GM19240 (cell line): ENCODE measurements at regions not wholly inside any gene's neighbourhood (a gene's known extent, or its start where the extent isn't known, plus 50 kb on each side); places are given as distances from the start of the nearest gene placed in this dataset.

ENCODE experiments used
- DNase-seq: peaks from one replicate; pipeline ENCODE4 v3.0.0; 2011; ENCODE audit warnings: low spot score; ENCODE audit not compliant: insufficient read length

DNA sequence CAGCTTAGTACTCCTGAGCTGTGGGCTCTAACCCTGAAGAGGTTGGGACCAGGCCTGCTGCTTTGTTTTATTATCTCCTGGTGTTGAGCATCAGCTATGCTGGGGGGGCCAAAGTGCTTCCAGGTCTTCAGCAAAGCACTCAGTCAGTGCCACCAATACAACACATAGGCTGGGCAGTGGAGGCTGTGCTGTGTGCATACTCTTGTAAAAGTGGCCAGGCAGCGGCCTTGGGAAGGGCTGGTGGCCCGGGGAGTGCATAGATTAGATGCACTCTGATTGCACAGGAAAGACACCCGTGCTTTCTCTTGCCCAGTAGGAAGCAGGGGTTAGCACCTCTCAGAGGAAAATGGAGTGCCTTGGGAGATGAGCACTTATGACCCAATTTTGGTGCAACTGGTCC, 534.0 kb downstream of the ARAP2 start:
- DNase-seq: no peak

DNA sequence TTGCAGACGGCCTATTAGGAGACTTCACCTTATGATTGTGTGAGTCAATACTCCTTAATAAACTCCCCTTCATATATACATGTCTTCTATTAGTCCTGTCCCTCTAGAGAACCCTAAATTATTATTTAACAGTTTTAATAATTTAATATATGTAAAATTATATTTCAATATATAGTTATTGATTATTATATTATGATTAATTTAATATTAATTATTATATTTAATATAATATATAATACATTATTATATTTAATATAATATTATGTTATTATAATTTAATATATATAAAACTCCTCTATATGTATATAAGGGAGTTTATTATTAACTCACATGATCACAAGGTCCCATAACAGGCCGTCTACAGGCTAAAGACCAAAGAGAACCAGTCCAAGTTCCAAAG, 533.2 kb downstream of the ARAP2 start:
- DNase-seq: no peak

DNA sequence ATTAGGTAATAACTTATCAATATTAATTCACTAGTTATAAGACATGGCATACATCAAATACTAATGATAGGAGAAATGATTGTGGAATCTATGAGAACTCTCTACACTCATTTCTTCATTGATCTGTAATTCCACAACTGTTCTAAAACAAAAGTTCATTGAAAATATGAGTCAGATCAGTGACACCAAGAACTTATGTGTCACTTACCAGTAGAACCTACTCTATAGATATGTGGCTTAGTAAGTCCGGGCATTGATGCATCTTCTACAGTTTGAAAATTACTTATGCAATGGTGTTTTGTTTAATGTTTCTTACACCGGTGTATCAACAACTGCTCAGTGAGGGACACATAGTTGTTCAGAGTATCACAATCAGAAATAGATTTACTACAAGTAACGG, 520.3 kb downstream of the ARAP2 start:
- no peak for DNase-seq

DNA sequence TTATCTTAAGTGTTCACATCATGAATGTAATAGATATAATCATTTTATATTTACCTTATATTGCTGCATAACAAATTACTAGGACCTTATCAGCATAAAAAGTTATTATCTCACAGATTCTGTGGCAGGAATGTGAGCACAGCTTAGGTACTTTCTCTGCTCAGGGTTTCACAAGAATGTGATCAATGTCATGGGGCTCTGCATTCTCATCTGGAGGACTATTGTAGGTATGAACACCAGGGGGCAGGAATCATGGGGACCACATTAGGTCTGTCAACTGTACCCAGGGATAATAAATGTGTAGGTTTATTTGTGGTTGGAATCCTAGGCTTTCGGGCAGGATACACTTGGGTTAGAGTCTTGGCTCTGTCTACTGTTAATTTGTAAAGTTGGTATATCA, 519.2 kb downstream of the ARAP2 start:
- no peak for DNase-seq

DNA sequence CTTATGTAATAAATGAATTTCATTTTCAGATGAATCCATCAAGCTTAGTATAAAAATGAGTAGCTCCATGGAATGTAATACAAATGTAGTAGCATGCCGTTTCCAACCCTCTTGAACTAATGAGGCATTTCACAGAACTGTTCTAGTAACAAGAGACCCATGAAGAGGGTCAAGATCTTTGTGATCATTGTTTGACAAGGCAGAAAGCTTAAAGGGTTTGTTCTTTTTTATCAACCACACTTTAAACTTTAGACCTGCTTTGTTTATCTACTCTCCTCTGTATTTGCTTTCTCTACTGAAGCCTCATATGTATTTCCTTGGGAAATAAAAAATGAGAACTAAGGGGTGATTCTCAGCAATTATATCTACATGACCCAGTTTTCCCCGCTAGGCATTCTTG, 513.9 kb downstream of the ARAP2 start:
- no peak for DNase-seq

DNA sequence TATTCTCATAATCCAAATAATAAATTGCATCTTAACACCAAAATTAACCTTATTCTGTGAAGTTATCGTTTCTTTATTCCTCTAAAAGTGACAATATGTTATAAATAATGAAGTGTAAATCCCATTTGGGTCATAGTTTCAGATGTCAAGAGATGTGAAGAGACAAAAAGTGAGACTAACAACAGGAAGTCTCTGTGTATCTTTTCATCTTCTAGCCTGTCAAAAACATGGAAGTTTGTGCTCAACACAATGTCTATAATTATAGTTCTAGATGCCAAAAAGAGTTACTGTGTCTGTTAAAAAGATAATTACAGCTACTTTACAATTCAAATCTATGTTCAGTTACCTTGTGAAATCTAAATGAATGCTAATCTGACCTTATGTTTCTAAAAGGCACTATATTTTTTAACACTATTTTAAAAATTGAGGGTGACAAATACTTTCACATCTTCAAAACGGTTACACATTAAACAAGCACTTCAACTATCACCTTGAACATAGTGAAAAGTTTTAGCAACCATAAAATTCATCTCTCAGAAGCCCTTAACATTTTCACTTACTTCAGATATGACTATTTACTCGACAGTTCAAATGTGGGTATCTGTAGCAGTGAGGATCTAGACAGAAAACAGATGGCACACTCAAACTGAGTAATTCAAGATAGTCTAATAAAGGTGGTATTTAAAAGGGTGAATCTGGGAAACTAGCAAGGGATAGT, 509.8 kb downstream of the ARAP2 start:
- no peak for DNase-seq

DNA sequence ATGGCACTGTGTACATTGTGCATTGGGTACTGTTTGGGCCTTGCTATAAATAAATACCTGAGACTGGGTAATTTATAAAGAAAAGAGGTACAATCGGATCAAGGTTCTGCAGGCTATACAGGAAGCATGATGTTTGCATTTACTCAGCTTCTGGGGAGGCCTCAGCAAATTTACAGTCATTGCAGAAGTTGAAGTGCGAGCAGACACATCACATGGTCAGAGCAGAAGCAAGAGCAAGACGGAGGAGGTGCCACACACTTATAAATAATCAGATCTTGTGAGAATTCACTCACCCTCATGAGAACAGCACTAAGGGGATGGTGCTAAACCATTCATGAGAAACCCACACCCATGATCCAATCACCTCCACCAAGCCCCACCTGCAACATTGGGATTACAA, 505.0 kb downstream of the ARAP2 start:
- no peak for DNase-seq

DNA sequence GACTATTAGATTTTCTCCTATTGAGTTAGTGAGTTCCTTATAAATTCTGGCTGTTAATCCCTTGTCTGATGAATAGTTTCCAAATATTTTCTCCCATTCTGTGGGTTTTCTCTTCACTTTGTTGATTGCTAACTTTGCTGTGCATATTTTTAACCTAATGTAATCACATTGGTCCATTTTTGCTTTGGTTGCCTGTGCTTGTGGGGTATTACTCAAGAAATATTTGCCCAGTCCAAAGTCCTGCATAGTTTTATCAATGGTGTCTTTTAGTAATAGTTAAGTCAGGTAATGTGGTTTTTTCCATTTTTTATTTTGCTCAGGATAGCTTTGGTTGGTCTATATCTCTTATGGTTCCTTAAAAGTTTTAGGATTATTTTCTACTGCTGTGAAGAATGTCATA, 490.3 kb downstream of the ARAP2 start:
- no peak for DNase-seq

DNA sequence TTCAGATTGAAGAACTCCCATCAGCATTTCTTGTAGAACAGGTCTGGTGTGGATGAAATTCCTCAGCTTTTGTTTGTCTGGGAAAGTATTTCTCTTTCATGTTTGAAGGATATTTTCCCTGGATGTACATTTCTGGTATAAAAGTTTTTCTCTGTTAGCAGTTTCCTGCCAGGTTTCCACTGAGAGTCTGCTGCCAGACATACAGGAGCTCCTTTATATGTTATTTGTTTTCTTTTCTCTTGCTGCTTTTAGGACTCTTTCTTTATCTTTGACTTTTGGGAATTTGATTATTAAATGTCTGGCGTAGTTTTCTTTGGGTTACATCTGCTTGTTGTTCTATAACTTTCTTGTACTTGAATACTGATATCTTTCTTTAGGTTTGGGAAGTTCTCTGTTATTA, 486.5 kb downstream of the ARAP2 start:
- DNase-seq: no peak

DNA sequence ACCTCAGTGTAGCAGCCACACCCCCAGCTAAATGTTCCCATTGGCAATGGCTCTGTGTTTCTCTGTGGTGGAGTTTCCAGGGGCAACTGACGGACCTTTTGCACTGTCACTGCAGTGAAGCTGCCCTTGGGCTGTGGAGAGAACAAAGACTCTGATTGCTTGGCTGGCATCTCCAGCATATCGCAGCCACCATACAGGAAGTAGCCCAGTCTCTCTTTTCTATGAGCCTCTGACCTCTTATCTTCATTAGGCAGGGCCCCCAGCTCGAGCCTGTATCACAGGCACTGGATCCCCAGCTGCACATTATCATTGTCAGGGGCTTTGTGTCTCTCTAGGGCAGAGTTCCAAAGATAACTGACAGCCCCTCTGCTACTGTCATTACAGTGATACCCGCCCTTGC, 483.5 kb downstream of the ARAP2 start:
- no peak for DNase-seq

DNA sequence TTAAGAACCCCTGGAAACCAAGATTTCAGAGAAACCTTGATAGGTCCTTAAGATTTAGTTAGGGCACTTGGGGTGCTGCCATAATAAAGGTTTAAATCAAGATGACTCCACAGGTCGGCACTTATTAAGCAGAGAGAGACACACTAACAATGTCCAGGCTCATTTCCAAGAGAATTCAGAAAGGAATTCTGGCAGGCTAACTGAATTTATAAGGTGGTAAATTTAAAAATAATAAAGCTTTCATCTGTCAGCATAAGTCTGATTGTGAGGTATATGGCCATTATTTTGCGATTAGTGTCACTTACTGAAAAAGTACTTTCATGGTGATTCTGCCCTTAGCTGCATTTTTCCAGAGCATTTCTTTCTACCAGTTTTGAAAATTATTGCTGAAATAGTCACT, 472.7 kb downstream of the ARAP2 start:
- DNase-seq: no peak

DNA sequence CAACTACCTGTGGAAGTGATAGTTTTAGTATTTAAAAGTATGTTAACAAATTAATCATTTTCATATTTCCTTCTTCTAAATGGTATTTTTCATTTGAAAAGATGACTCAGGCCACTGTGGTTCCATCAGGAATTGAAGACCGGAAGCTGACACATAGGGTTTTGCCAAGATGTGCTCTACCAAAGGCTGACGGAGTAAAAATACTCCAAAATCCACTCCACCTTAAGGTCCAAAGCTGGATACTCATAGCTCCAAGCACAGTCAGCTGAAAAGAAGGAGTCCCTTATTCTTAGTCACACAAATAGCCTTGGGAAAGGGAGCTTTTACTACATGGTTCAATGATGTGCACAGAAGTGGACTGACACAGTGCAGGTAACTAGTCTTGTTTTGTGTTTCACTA, 472.0 kb downstream of the ARAP2 start:
- no peak for DNase-seq

DNA sequence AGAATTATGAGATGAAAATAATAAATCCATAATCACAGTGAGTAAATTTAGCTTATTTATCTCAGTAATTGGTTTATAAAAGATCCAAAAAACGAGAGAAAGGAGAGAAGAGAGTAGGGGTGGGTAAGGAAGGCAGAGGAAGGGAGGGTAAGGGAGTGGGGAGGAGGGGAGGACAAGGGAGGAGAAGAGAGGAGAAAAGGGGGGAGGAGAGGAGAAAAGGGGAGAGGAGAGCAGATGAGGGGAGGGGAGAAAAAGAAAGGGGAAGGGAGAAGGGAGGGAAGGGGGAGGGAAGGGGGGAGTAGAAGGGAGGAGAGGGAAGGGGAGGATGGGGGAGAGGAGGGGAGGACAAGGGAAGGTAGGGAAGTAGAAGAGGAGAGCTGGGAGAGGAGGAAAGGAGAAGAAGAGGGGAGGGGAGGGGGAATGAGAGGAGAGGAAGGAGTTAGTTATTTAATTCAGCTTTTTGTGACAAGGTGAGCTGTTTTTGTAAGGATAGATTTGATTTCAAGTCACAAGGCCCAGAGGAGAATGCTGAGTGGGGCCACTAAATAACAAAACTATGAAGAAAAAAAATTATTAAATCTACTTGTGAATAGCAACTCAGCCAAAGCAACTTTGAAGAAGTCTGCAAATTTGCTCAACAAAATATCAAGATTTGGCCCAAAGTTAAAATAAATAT, 454.3 kb downstream of the ARAP2 start:
- DNase-seq: no peak

DNA sequence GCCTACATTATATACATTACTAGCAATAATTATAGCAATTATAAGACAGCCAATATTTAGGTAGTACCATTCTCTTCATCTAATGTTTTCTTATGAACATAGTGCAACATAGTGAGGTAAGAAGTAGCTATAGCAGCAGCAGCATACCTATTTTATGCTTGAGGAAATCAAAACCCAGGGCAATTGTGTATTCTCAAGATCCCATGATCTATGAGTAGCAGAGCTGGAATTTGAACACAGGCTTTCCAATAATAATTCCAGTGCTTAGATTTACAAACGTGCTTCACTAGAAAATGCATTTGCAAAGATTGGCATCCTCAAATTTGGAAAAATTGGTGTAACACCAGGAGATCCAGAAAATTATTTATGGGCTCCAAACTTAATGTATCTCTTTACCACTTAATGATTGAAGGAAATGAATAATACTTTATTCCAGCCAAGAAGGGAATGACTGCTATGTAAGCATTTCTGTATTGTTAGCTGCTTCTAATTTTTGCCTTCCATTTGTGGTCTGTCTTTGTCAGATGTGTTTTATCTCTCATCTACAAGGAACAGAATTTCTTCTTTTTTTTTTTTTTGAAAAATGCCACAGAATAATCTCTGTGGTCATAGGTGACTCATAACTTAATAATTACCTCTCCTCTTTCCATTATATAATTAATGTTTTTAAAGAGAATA, 451.1 kb downstream of the ARAP2 start:
- no peak for DNase-seq

DNA sequence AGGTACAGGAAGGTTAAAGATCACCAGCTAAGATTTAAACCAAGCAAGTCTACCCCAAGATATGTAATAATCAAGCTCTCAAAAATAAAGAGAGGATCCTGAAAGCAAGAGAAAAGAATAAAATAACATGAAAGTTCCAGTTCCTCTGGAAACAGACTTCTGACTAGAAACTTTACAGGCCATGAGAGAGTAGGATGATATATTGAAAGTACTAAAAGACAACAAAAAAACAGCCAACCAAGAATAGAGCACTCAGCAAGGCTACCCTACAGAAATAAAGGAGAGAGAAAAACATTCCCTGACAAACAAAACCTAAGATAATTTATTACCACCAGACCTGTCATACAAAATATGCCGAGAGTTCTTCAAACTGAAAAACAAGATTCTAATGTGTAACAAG, 450.5 kb downstream of the ARAP2 start:
- no peak for DNase-seq

DNA sequence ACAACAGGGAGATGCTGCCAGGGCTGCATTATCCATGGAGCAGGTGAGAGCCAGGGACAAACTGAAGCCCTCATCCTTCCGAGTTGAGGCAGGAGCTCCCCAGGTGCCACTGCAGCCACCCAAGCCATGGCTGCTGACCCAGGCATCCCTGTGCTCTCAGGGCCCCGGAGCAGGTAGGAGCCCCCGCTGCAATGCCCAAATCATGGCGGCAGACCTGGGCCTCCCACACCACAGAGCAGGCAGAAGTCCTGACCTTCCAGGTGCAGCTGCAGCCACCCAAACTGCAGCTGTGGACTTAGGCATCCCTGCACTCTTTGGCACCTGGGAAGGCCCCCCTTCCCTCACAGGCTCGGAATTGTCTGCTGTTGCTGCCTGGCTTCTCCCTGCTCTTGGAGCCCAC, 443.6 kb downstream of the ARAP2 start:
- DNase-seq: no peak

DNA sequence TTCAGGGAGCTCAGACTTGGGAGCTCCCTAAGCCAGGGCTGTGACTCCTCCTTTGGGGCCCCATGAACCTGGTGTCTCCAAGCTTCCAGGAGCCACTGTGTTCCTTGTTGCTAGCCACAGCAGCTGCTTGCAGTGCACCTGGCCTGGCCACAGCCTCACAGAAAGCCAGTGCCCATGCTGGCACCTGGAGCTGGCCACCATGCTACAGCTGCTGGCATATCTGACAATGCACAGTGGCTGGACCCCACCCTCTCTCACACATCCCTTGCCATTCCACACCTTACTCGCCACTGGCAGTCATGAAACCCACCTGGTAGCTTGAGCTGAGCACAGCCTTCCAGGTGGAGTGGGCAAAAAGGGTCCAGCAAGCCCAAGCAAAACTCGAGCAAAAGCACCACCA, 441.7 kb downstream of the ARAP2 start:
- no peak for DNase-seq

DNA sequence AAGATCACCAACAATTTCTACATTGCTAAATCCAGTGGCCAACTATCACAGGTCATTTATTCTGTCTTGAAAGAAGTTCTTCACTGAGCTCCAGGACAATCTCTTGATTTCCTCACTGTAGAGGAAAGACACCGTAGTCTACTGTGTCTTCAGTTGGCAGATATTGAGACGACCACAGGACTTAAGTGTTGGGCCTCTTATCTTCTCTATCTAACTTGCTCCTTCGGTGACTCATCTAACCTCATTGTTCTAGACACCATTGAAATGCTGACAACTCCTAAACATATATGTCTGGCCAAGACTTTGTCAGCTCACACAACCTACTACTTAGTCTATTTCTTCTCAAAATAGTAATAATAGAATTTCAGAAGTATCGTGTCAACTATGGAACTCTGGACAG, 425.8 kb downstream of the ARAP2 start:
- no peak for DNase-seq

DNA sequence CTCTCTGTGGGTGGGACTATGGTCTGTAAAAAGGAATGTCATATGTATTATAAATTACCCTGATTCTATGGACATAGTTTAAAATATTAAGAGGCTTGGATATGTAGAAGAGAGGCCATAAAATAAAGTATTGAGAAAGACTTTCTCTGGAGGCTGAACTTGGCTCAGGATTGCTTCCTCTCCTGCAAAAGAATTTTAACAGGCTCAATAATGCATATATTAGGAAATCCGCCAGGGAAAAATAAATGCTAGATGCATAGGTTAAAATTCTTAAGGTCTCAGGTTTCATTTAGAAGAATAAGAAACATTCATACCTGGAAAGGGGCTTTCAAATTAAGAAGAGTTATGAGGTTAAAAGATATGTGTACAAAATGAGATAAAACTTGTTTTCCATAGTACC, 424.3 kb downstream of the ARAP2 start:
- no peak for DNase-seq

DNA sequence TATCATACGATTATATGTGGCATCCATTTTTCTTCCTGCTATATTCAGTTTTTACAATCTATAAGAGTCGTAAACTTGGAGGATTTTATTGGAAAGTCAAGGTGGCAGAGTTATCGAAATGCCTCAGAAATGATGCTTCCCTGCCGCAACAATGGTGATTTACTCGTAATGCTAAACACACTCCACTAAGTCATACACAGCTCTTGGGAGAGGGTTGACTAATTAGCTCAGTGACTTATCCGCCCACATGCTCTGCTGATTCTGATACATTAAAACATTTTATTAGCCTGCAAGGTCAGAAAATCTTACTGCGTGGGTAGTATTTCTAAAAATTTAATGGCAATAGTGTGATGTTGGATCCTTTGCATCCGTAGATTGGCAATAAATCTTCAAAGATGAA, 420.1 kb downstream of the ARAP2 start:
- no peak for DNase-seq

DNA sequence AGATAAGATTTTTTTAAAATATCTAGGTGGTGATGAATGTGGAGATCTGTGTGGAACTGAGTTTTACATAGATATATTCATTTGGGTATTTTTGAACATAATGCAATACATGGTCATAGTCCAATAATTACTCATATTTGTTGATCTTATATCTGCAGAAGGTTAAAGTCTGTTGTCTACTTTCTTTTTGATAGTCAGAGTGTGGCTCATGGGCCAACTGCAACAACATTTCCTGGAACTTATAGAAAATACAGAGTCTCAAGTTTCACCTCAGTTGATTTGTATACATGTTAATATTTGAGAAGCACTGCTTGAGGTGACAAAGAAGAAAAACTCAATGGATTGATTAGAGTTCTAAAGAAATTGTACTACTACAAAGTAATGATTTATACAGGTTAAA, 408.4 kb downstream of the ARAP2 start:
- DNase-seq: no peak

DNA sequence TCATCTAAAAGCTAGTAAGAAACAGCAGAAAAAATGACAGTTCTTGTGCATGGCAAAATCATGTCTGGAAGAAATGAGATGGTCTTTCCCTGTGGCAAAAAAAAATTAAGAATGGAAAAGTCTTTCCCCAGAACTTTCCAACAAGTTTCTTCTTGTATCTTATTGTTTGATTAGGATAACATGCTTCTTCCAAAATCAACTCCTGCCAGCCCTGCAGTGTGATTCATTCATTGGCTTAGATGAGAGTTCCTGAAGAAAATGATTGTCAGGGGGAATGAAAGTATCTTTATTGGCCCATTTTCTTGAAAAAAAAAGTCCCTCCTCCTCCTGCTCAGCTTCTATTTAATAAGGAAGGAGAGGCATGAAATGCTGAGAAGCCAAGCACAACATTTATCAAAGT, 407.7 kb downstream of the ARAP2 start:
- no peak for DNase-seq

DNA sequence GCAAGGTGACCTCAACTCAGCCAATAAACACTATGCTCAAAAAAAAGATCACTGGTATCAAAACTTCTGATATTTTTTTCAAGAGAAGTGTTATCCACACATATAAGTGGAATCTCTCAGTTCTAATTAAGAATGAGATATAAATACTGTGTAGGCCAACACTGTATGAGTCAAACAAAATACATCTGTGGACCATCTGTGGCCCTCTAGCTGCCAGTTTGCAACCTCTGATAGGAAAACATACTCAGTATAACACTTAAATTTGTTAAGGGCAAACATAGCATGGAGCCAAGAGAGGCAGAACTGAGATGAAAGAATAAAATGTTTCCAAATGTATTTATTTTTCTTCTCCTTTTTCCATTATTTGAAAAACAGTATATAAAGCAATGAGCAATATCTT, 377.3 kb downstream of the ARAP2 start:
- DNase-seq: no peak
